GM12878 (cell line): ENCODE measurements at regions not wholly inside any gene's neighbourhood (a gene's known extent, or its start where the extent isn't known, plus 50 kb on each side); places are given as distances from the start of the nearest gene placed in this dataset.

ENCODE experiments used
- ATAC-seq: fragments of 200-7000 bp; cut with Tn5 transposase; 3 replicates; pipeline ENCODE4 v1.9.1; 2020; ENCODE audit warnings: mild to moderate bottlenecking, moderate library complexity
- BruUV-seq: library from RNA; stranded (reverse); fragments of 400-500 nt; replicated peaks from 2 replicates; lab custom pipeline; 2021; lab: Mats Ljungman, UMichigan
- CTCF ChIA-PET: fragments of 300-600 bp; sonication (Branson Sonifier 250); formaldehyde crosslinking; extraction: SDS; loops from one replicate; lab custom pipeline; 2021; ENCODE audit warnings: inconsistent platforms; lab: Yijun Ruan, JAX
- POLR2A ChIA-PET: fragments of 350-600 bp; formaldehyde crosslinking; extraction: SDS; loops from one replicate; lab custom pipeline; 2021; ENCODE audit warnings: inconsistent platforms; lab: Charles Lee
- RAD21 ChIA-PET: fragments of 300-600 bp; sonication (Branson Sonifier 250); formaldehyde crosslinking; loops from one replicate; lab custom pipeline; 2023; ENCODE audit warnings: antibody characterized with exemption; ENCODE audit not compliant: unreplicated experiment; lab: Charles Lee
- SMC1A ChIA-PET: fragments of 300-600 bp; sonication (Branson Sonifier 250); formaldehyde crosslinking; loops from one replicate; lab custom pipeline; 2023; ENCODE audit not compliant: unreplicated experiment, uncharacterized antibody; lab: Charles Lee
- DNase-seq: peaks from one replicate; pipeline ENCODE4 v3.0.0-alpha.2; 2011; ENCODE audit warnings: low read depth, low spot score
- FAIRE-seq: peaks from 3 replicates; lab custom pipeline; 2011; peaks lifted over from hg19 to GRCh38; lab: Jason Lieb, UNC
- H2AFZ ChIP-seq: 2 replicates; pipeline ENCODE4 v1.6.0; 2011; ENCODE audit warnings: low read depth, low read length, control low read depth; ENCODE audit not compliant: control insufficient read depth
- H3K27ac ChIP-seq: 2 replicates; pipeline ENCODE4 v1.5.1; 2011; ENCODE audit warnings: control low read depth; ENCODE audit not compliant: control insufficient read depth, insufficient read depth
- H3K27me3 ChIP-seq, 2 experiments: replicated peaks in 1 of 2; 2 replicates each; pipeline versions ENCODE4 v1.6.0 to v1.6.1; 2011; ENCODE audit warnings: low read length in 1 of 2; ENCODE audit not compliant: control insufficient read depth in 2 of 2, insufficient read depth in 2 of 2
- H3K36me3 ChIP-seq, 2 experiments: 2 replicates each; pipeline ENCODE4 v1.5.1; 2011; ENCODE audit warnings: low read length in 1 of 2; ENCODE audit not compliant: control insufficient read depth in 2 of 2, insufficient read depth in 2 of 2
- H3K4me1 ChIP-seq: 2 replicates; pipeline ENCODE4 v1.6.1; 2011; ENCODE audit warnings: mild to moderate bottlenecking, low read length, moderate library complexity, mixed read lengths; ENCODE audit not compliant: control insufficient read depth, insufficient read depth
- H3K4me2 ChIP-seq: 2 replicates; pipeline ENCODE4 v1.6.0; 2011; ENCODE audit warnings: control low read depth; ENCODE audit not compliant: control insufficient read depth, insufficient read depth
- H3K4me3 ChIP-seq: fragments of 200-600 bp; sonication (generic); 2 replicates; pipeline ENCODE4 v1.5.1; 2016
- H3K79me2 ChIP-seq: 2 replicates; pipeline ENCODE4 v1.6.0; 2011; ENCODE audit warnings: low read length; ENCODE audit not compliant: control insufficient read depth, insufficient read depth
- H3K9ac ChIP-seq: 2 replicates; pipeline ENCODE4 v1.8.0; 2011; ENCODE audit warnings: low read length, control low read depth, mixed read lengths; ENCODE audit not compliant: control insufficient read depth, insufficient read depth
- H3K9me3 ChIP-seq: replicated peaks from 3 replicates; pipeline ENCODE4 v1.5.1; 2011; ENCODE audit warnings: mild to moderate bottlenecking, low read length; ENCODE audit not compliant: control insufficient read depth, insufficient read depth
- H4K20me1 ChIP-seq: 2 replicates; pipeline ENCODE4 v1.6.0; 2011; ENCODE audit not compliant: control insufficient read depth, insufficient read depth
- CBX3 ChIP-seq: fragments of 200-600 bp; sonication (generic); IDR thresholded peaks from 2 replicates; pipeline ENCODE4 v1.6.1; 2016; ENCODE audit warnings: low read depth, borderline replicate concordance
- CBX5 ChIP-seq: sonication (generic); IDR thresholded peaks from 2 replicates; pipeline ENCODE4 v1.6.1; 2016; ENCODE audit warnings: low read depth, moderate library complexity, mild to moderate bottlenecking, inconsistent platforms
- EED ChIP-seq: sonication (generic); IDR thresholded peaks from 2 replicates; pipeline ENCODE4 v1.6.1; 2016; ENCODE audit warnings: antibody characterized with exemption, low read depth
- HCFC1 ChIP-seq: fragments of 150-350 bp; IDR thresholded peaks from 2 replicates; pipeline ENCODE4 v1.6.1; 2014; ENCODE audit warnings: low read length
- IRF4 ChIP-seq: IDR thresholded peaks from 2 replicates; pipeline ENCODE4 v1.6.1; 2011; ENCODE audit warnings: low read depth, low read length
- MTA2 ChIP-seq: fragments of 450-650 bp; IDR thresholded peaks from 2 replicates; pipeline ENCODE4 v1.6.1; 2016; ENCODE audit warnings: low read depth, mild to moderate bottlenecking, moderate library complexity
- NR2F1 ChIP-seq: fragments of 450-650 bp; conservative IDR thresholded peaks from 2 replicates; pipeline ENCODE4 v1.6.1; 2017; ENCODE audit warnings: mild to moderate bottlenecking
- POLR2A ChIP-seq: IDR thresholded peaks from 2 replicates; pipeline ENCODE4 v1.6.1; 2011; ENCODE audit warnings: low read depth, mild to moderate bottlenecking, low read length
- RUNX3 ChIP-seq: IDR thresholded peaks from 2 replicates; pipeline ENCODE4 v1.6.1; 2012; ENCODE audit warnings: low read length, inconsistent platforms
- SMAD1 ChIP-seq: fragments of 450-650 bp; IDR thresholded peaks from 2 replicates; pipeline ENCODE4 v1.6.1; 2018; ENCODE audit warnings: mild to moderate bottlenecking, low read depth; ENCODE audit not compliant: partially characterized antibody
- TCF3 ChIP-seq: IDR thresholded peaks from 2 replicates; pipeline ENCODE4 v1.6.1; 2012; ENCODE audit warnings: low read depth, mild to moderate bottlenecking, low read length, borderline replicate concordance; ENCODE audit not compliant: insufficient read depth
- ZNF24 ChIP-seq: fragments of 450-650 bp; IDR thresholded peaks from 2 replicates; pipeline ENCODE4 v1.6.1; 2017; ENCODE audit warnings: antibody characterized with exemption, mild to moderate bottlenecking
- WGBS: methylation state at CpG from one replicate; pipeline ENCODE4 v1.1.6; 2016; ENCODE audit warnings: low lambda C conversion rate; ENCODE audit not compliant: insufficient replicate concordance, insufficient coverage; ENCODE audit errors: missing lambda C conversion rate; 5-methylcytosine and 5-hydroxymethylcytosine counted together
- in situ Hi-C: fragments of 300-500 bp; cut with MboI; formaldehyde crosslinking; loops from 9 replicates; pipeline ENCODE4 v1.14.3; 2018; ENCODE audit warnings: mixed read lengths
- intact Hi-C: fragments of 100-400 bp; cut with micrococcal nuclease; formaldehyde crosslinking; loops from one replicate; pipeline ENCODE4 v1.14.2; 2022; ENCODE audit not compliant: unreplicated experiment
- TF ChIP-seq, protein P1 (sequence below): fragments of 450-650 bp; IDR thresholded peaks from 2 replicates; pipeline ENCODE4 v1.6.1; 2017; ENCODE audit warnings: mild to moderate bottlenecking, moderate library complexity
- TF ChIP-seq, protein P2 (sequence below): fragments of 150-350 bp; IDR thresholded peaks from 2 replicates; pipeline ENCODE4 v1.6.1; 2016; ENCODE audit warnings: low read depth, low read length
- TF ChIP-seq, protein P3 (sequence below): IDR thresholded peaks from 2 replicates; pipeline ENCODE4 v1.6.1; 2011; ENCODE audit warnings: mild to moderate bottlenecking, low read depth, low read length, moderate library complexity; ENCODE audit not compliant: insufficient replicate concordance
- TF ChIP-seq, protein P4 (sequence below): IDR thresholded peaks from 2 replicates; pipeline ENCODE4 v1.6.1; 2011; ENCODE audit warnings: low read depth, mild to moderate bottlenecking, low read length, moderate library complexity, borderline replicate concordance; ENCODE audit errors: extremely low read depth

DNA sequence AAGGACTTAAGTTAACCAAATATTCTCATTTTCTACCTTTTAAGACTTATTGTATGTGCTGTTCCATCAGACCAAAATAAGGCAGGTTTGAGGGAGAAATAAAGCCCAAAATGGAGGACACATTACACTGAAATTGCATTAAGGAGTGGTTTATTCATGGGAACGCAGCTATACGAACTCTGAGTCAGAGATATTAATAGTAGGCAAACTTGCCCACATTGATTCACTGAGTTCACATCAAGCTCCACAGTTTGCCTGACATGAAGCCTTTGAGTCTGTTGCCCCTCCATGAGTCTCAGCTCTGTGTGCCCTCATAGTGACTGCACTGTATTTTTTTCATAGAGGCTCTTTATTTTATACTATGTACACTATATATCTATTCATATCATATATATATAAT, 135.0 kb upstream of the SNX2 start (continued):
- TF ChIP-seq, protein P1, sequence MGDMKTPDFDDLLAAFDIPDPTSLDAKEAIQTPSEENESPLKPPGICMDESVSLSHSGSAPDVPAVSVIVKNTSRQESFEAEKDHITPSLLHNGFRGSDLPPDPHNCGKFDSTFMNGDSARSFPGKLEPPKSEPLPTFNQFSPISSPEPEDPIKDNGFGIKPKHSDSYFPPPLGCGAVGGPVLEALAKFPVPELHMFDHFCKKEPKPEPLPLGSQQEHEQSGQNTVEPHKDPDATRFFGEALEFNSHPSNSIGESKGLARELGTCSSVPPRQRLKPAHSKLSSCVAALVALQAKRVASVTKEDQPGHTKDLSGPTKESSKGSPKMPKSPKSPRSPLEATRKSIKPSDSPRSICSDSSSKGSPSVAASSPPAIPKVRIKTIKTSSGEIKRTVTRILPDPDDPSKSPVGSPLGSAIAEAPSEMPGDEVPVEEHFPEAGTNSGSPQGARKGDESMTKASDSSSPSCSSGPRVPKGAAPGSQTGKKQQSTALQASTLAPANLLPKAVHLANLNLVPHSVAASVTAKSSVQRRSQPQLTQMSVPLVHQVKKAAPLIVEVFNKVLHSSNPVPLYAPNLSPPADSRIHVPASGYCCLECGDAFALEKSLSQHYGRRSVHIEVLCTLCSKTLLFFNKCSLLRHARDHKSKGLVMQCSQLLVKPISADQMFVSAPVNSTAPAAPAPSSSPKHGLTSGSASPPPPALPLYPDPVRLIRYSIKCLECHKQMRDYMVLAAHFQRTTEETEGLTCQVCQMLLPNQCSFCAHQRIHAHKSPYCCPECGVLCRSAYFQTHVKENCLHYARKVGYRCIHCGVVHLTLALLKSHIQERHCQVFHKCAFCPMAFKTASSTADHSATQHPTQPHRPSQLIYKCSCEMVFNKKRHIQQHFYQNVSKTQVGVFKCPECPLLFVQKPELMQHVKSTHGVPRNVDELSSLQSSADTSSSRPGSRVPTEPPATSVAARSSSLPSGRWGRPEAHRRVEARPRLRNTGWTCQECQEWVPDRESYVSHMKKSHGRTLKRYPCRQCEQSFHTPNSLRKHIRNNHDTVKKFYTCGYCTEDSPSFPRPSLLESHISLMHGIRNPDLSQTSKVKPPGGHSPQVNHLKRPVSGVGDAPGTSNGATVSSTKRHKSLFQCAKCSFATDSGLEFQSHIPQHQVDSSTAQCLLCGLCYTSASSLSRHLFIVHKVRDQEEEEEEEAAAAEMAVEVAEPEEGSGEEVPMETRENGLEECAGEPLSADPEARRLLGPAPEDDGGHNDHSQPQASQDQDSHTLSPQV: no peak
- TF ChIP-seq, all 136 proteins: peak for 0

DNA sequence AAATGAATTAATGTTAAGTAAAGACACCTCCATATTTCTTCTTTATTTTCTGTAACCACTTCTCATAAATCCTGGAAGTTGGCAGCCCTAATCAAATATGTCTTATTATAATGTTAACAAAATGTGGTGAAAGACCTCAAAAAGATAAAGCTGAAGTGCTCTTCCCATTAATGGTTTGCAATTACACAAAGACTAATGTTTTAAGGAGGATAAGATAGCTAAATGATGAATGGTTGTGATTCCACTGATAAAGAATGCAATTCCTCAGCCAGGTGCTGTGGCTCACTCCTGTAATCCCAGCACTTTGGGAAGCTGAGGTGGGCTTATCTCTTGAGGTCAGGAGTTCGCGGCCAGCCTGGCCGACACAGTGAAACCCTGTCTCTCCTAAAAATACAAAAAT, 125.8 kb upstream of the SNX2 start:
- no peak overlapping the region for H3K4me2 ChIP-seq
- no peaks in the 10 kb centered on the region for H3K9me3 ChIP-seq
- no peak for FAIRE-seq
- no TSS peak for BruUV-seq
- no peak overlapping the region for H3K27ac ChIP-seq
- SMC1A ChIA-PET: no interaction called here
- no peak for DNase-seq
- no peak overlapping the region for H3K9ac ChIP-seq
- WGBS: 97% methylated on average over 3 of the region's 3 CpGs
- no peak overlapping the region for H3K4me3 ChIP-seq
- CTCF ChIA-PET: no interaction called here
- in situ Hi-C loops (no loop called here), intact Hi-C loops (no loop called here)
- no peak for ATAC-seq
- no peaks in the 10 kb centered on the region for H3K79me2 ChIP-seq
- no peak overlapping the region for H2AFZ ChIP-seq
- no peaks in the 10 kb centered on the region for H3K27me3 ChIP-seq
- no peaks in the 10 kb centered on the region for H3K4me1 ChIP-seq
- POLR2A ChIA-PET: no interaction called here
- H3K36me3 ChIP-seq: no peaks in the 10 kb centered on the region
- RAD21 ChIA-PET: no interaction called here
- H4K20me1 ChIP-seq: no peaks in the 10 kb centered on the region
- no peak for TF ChIP-seq NR2F1
- TF ChIP-seq MTA2: no peak
- TF ChIP-seq SMAD1: no peak
- TF ChIP-seq CBX5: no peak
- TF ChIP-seq POLR2A: no peak
- TF ChIP-seq IRF4: no peak
- TF ChIP-seq RUNX3: no peak
- TF ChIP-seq, protein P2, sequence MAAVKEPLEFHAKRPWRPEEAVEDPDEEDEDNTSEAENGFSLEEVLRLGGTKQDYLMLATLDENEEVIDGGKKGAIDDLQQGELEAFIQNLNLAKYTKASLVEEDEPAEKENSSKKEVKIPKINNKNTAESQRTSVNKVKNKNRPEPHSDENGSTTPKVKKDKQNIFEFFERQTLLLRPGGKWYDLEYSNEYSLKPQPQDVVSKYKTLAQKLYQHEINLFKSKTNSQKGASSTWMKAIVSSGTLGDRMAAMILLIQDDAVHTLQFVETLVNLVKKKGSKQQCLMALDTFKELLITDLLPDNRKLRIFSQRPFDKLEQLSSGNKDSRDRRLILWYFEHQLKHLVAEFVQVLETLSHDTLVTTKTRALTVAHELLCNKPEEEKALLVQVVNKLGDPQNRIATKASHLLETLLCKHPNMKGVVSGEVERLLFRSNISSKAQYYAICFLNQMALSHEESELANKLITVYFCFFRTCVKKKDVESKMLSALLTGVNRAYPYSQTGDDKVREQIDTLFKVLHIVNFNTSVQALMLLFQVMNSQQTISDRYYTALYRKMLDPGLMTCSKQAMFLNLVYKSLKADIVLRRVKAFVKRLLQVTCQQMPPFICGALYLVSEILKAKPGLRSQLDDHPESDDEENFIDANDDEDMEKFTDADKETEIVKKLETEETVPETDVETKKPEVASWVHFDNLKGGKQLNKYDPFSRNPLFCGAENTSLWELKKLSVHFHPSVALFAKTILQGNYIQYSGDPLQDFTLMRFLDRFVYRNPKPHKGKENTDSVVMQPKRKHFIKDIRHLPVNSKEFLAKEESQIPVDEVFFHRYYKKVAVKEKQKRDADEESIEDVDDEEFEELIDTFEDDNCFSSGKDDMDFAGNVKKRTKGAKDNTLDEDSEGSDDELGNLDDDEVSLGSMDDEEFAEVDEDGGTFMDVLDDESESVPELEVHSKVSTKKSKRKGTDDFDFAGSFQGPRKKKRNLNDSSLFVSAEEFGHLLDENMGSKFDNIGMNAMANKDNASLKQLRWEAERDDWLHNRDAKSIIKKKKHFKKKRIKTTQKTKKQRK: no peak
- TF ChIP-seq ZNF24: no peak
- no peak for TF ChIP-seq CBX3
- no peak for TF ChIP-seq EED
- no peak for TF ChIP-seq HCFC1
- TF ChIP-seq, protein P3, sequence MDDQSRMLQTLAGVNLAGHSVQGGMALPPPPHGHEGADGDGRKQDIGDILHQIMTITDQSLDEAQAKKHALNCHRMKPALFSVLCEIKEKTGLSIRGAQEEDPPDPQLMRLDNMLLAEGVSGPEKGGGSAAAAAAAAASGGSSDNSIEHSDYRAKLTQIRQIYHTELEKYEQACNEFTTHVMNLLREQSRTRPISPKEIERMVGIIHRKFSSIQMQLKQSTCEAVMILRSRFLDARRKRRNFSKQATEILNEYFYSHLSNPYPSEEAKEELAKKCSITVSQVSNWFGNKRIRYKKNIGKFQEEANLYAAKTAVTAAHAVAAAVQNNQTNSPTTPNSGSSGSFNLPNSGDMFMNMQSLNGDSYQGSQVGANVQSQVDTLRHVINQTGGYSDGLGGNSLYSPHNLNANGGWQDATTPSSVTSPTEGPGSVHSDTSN: no peak
- no peak for TF ChIP-seq TCF3
- TF ChIP-seq, protein P4, sequence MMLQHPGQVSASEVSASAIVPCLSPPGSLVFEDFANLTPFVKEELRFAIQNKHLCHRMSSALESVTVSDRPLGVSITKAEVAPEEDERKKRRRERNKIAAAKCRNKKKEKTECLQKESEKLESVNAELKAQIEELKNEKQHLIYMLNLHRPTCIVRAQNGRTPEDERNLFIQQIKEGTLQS: no peak
